ENCODE measurements at regions not wholly inside any gene's neighbourhood (a gene's known extent, or its start where the extent isn't known, plus 50 kb on each side); places are given as distances from the start of the nearest gene placed in this dataset.
"Not testable (repeated sequence)": the region's sequence is repeated elsewhere in the genome, so short reads cannot be mapped to it uniquely, and the experiment has no call there.

DNA sequence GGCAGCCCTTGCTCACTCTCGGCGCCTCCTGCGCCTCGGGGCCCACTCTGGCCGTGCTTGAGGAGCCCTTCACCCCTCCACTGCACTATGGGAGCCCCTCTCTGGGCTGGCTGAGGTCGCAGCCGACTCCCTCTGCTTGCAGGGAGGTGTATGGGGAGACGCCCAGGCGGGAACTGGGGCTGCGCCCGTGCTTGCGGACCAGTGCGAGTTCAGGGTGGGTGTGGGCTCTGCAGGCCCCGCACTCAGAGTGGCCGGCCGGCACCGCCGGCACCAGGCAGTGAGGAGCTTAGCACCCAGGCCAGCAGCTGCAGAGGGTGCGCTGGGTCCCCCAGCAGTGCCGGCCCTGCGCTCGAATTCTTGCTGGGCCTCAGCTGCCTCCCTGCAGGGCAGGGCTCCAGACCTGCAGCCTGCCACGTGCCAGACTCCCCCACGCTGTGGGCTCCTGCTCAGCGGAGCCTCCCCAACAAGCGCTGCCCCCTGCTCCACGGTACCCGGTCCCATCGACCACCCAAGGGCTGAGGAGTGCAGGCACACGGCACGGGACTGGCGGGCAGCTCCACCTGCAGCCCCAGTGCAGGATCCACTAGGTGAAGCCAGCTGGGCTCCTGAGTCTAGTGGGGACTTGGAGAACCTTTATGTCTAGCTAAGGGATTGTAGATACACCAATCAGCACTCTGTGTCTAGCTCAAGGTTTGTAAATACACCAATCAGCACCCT is 54.0 kb upstream of the WWC2 start:
- H3K27ac ChIP-seq (ENCODE audit: low read depth, low read length); H3K27me3 ChIP-seq (ENCODE audit: control insufficient read depth, insufficient read depth, low read length); H3K4me3 ChIP-seq (ENCODE audit: low read depth, low read length); DNase-seq (ENCODE audit: low read depth, low spot score); POLR2A ChIA-PET; CTCF ChIA-PET: not testable (repeated sequence)
- peaks cover 11% of the 10 kb centered on the region for H3K9me3 ChIP-seq (ENCODE audit: control insufficient read depth, insufficient read depth, low read length)

DNA sequence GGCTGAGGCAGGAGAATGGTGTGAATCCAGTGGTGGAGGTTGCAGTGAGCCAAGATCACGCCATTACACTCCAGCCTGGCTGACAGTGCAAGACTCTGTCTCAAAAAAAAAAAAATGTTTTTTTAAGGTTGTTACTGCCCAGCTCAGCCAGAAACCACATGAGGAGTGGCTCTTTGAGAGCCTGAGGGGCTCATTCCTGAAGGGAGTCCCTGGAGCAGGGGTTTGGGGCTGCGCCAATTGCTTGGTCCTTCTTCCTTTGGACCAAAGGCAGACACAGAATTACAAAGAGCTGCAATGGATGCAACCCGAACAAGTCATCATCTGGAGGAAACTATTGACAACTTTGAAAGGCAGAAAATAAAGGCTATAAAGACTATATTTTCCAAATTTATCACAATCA is 60.6 kb upstream of the WWC2 start:
- no peak for DNase-seq (ENCODE audit: low read depth, low spot score)
- ChIA-PET CTCF (no interaction called here), POLR2A (no interaction called here)
- Histone ChIP-seq H3K27ac (ENCODE audit: low read depth, low read length) (no peak overlapping the region), H3K4me3 (ENCODE audit: low read depth, low read length) (no peak overlapping the region), H3K9me3 (ENCODE audit: control insufficient read depth, insufficient read depth, low read length) (no peaks in the 10 kb centered on the region), H3K27me3 (ENCODE audit: control insufficient read depth, insufficient read depth, low read length) (peaks cover 6% of the 10 kb centered on the region)
- TF ChIP-seq CTCF (IDR thresholded peaks at IDR 0.05; ENCODE audit: low read depth, low read length) = no peak

DNA sequence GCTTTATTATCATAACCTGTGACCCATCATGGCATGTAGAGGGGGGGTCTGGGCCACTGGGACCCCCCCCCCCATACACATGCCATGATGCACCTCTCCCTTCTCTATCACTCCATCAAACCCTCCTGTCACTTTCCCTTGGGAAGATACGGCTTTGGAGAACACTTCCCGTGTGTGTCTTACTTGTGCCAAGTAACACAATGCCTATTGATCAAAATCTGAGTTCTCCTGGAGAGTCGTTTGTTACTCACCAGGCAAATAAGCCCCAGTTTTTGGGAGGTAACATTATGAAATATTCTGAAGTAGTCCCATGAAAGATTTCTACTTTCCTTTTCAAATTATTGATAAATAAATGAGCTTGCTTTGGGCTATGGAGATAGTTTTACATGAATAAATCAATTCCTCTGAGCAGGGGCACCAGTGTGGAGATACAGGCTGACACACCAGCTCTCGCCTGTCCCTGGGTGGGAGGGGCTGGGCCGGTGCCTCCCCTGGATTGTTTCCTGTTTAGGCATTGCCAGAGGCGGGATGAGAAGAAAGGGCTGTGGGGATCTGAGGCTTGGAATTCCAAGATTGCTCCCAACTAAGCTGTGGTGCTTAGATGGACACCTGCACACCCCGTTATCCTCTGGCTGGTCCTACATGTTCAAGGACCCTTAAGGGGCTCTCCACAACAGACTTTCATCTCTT is 63.2 kb upstream of the WWC2 start:
- no peak for TF ChIP-seq CTCF (IDR thresholded peaks at IDR 0.05; ENCODE audit: low read depth, low read length)
- CTCF ChIA-PET = interaction anchor here (0.6 to 1.2 kb wide), 3 partner anchors 89 to 371 kb away, joined by 3 to 14 read pairs (median 4); no protein-coding TSS in a partner anchor
- peaks cover 16% of the 10 kb centered on the region for H3K27me3 ChIP-seq (ENCODE audit: control insufficient read depth, insufficient read depth, low read length)
- DNase-seq (ENCODE audit: low read depth, low spot score) = no peak
- POLR2A ChIA-PET = no interaction called here
- H3K9me3 ChIP-seq (ENCODE audit: control insufficient read depth, insufficient read depth, low read length) = no peaks in the 10 kb centered on the region
- no peak overlapping the region for H3K27ac ChIP-seq (ENCODE audit: low read depth, low read length)
- H3K4me3 ChIP-seq (ENCODE audit: low read depth, low read length) = no peak overlapping the region

DNA sequence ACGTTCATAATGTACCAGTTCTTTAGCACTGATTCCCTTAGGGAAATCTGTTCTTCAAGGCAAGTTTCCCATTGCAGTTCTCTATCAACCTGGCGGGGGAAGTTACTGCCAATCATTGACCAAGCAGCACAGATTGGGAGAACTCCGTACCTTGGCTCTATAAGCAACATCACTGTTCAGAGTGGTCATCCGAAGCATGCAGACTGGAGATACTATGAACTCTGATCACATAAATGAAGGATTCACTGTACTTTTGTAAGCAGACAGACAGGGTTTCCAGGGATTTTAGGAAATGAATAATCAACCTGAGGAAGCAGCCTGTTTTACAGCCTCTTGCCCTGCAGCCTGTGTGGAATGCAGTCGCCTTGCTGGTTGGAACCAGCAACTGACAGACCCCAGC is 63.8 kb upstream of the WWC2 start:
- CTCF ChIA-PET = interaction anchor here (1.2 kb wide), 1 partner anchor 97 kb away, joined by 4 read pairs; no protein-coding TSS in a partner anchor
- no peak for DNase-seq (ENCODE audit: low read depth, low spot score)
- Histone ChIP-seq H3K4me3 (ENCODE audit: low read depth, low read length) (no peak overlapping the region), H3K9me3 (ENCODE audit: control insufficient read depth, insufficient read depth, low read length) (no peaks in the 10 kb centered on the region), H3K27ac (ENCODE audit: low read depth, low read length) (no peak overlapping the region), H3K27me3 (ENCODE audit: control insufficient read depth, insufficient read depth, low read length) (peaks cover 16% of the 10 kb centered on the region)
- no peak for TF ChIP-seq CTCF (IDR thresholded peaks at IDR 0.05; ENCODE audit: low read depth, low read length)
- POLR2A ChIA-PET = no interaction called here

DNA sequence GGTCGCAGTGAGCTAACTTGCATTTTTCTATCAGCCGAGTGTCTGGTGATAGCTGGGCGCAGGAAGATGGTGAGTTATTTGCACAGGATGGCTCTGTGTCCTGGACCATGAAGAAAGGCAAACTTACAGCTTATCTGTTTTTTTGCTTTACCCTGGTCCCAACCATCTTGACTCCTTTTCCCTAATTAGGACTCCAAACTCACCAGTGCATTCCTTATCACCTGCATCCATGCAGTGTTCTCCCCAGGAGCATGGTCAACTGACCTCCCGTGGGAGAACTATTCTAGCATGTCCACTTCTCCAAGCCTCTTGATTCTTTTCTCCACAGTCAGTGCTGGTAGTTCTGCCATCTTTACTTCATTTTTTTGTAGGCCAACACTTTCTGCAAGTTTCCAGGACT is 68.2 kb upstream of the WWC2 start:
- TF ChIP-seq CTCF (IDR thresholded peaks at IDR 0.05; ENCODE audit: low read depth, low read length) = no peak
- Histone ChIP-seq H3K27me3 (ENCODE audit: control insufficient read depth, insufficient read depth, low read length) (peaks cover 20% of the 10 kb centered on the region), H3K4me3 (ENCODE audit: low read depth, low read length) (no peak overlapping the region), H3K9me3 (ENCODE audit: control insufficient read depth, insufficient read depth, low read length) (no peaks in the 10 kb centered on the region), H3K27ac (ENCODE audit: low read depth, low read length) (no peak overlapping the region)
- ChIA-PET CTCF (interaction anchor here (1.3 kb wide), 1 partner anchor 377 kb away, joined by 3 read pairs; no protein-coding TSS in a partner anchor), POLR2A (no interaction called here)
- no peak for DNase-seq (ENCODE audit: low read depth, low spot score)
